Fibroblast of villous mesenchyme (primary cell): ENCODE measurements at regions not wholly inside any gene's neighbourhood (a gene's known extent, or its start where the extent isn't known, plus 50 kb on each side); places are given as distances from the start of the nearest gene placed in this dataset.

Source experiments
- DNase-seq: peaks from one replicate; pipeline ENCODE4 v3.0.0-alpha.2; 2010; ENCODE audit warnings: low read depth
- H3K4me3 ChIP-seq: 2 replicates; pipeline ENCODE4 v1.5.1; 2011; ENCODE audit warnings: low read depth, mild to moderate bottlenecking, low read length
- TF ChIP-seq, protein P1 (sequence below): IDR thresholded peaks from 2 replicates; pipeline ENCODE4 v1.5.1; 2012; ENCODE audit warnings: low read depth, mild to moderate bottlenecking, low read length; ENCODE audit not compliant: insufficient read depth

DNA sequence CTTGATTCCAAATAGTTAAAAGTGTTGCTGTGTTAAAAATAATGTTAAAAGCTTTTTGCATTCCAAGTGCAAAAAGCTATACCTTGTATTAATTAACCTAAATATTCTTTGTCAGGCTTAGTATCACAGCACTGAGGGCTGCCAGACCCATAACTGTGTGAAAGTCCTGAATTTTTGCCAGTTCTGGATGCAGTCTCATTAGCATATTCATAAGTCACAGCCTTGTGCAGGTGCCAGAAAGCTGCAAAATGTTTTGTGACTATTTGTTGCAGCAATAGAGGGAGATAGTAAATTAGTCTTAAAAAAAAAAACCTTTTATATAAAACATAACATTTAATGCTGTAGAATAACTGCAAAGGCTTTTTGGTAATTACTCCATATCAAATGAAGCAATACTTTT, 56.6 kb downstream of the SLITRK1 start:
- DNase-seq, result no peak
- TF ChIP-seq, protein P1, sequence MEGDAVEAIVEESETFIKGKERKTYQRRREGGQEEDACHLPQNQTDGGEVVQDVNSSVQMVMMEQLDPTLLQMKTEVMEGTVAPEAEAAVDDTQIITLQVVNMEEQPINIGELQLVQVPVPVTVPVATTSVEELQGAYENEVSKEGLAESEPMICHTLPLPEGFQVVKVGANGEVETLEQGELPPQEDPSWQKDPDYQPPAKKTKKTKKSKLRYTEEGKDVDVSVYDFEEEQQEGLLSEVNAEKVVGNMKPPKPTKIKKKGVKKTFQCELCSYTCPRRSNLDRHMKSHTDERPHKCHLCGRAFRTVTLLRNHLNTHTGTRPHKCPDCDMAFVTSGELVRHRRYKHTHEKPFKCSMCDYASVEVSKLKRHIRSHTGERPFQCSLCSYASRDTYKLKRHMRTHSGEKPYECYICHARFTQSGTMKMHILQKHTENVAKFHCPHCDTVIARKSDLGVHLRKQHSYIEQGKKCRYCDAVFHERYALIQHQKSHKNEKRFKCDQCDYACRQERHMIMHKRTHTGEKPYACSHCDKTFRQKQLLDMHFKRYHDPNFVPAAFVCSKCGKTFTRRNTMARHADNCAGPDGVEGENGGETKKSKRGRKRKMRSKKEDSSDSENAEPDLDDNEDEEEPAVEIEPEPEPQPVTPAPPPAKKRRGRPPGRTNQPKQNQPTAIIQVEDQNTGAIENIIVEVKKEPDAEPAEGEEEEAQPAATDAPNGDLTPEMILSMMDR, result no peak
- no peak overlapping the region for H3K4me3 ChIP-seq

DNA sequence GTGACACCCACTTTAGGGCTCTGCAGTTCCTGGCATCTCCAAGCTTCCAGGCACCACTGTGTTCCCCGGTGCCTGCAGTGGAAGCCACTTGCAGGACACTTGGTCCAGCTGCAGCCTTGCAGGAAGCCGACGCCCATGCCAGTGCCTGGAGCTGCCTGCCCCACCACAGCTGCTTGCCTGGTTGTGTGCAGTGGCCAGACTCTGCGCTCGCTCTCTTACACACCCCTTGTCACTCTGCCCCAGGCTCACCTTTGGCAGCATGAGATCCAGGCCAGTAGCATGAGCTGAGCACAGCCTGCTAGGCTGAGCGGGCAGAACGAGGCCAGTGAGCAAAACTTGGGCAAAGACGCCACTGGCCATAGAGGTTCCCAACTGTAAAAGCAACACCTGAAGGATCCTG, 57.7 kb downstream of the SLITRK1 start:
- DNase-seq, result no peak
- TF ChIP-seq, protein P1, result no peak
- H3K4me3 ChIP-seq, result no peak overlapping the region

DNA sequence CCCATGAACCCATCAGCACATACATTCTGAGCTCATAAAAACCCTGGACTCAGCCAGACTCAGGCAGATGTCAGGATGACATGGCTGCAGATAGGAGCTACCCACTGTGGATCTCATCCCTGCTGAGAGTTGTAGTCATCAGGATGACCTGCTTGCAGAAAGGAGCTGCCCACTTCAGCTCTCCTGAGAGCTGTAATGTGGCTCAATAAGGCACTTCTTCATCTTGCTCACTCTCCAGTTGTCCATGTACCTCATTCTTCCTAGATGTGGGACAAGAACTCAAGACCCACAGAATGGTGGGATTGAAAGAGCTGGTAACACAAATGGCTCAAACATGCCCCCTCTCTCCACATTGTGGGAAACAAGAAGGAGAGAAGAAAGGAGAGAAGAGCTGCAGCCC, 58.2 kb downstream of the SLITRK1 start:
- H3K4me3 ChIP-seq, result no peak overlapping the region
- DNase-seq, result no peak
- TF ChIP-seq, protein P1, result no peak

DNA sequence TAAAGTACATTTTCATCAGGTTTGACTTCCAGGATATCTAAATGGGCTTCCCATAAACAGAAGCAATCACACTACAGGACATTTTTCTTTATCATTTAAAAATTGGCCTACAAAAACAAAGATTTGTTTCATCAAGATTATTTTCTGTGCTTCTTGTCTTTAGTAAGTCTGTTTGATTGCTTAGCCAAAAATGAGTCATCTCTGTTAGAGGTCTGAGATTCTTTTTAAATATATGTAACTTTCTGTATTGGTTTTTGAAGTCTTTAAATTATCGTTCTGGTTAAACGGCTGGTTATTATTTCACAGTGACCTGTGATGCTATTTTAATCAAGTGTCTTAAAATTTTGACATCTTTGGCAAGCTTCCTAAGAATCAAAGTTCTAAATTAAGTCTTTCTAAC, 62.7 kb downstream of the SLITRK1 start:
- no peak overlapping the region for H3K4me3 ChIP-seq
- TF ChIP-seq, protein P1, result no peak
- no peak for DNase-seq

DNA sequence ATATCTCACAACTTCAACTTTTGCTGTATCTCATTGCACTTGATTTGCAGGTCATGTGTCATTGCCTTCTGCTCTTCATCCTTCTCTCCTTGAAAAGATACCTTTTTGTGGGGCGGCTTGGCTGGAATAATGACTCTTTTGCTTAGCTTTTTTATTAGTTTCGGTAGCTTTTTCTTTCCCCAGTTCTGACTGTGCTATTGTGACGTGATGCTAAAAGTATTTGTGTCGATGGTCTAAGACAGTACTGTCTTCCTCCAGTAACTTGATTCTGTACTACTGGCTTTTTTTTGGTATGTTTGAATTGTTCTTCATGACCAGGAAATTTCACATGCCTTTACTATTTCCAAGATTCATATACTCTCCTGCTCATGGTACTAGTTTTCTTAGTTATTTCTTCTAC, 63.1 kb downstream of the SLITRK1 start:
- DNase-seq, result no peak
- TF ChIP-seq, protein P1, result no peak
- H3K4me3 ChIP-seq, result no peak overlapping the region

DNA sequence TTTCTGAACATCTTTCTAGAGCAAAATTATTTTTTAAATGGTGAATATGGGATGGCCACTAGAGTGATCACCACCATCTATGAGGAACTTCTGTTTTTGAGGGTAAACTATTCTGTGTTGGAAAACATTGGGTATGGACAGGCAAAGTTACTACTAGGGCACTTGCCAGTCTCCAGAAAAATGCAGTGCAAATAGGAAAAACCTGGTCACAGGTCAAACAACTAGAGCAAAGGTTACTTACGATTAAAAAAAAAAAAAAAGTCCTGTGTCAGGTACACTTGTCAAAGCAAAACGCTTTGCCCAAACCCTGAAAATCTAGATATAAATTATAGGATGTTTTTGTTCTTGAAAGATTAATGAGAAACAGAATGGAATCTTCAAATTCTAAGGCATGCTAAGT, 66.2 kb downstream of the SLITRK1 start:
- DNase-seq, result no peak
- TF ChIP-seq, protein P1, result no peak
- H3K4me3 ChIP-seq, result no peak overlapping the region

DNA sequence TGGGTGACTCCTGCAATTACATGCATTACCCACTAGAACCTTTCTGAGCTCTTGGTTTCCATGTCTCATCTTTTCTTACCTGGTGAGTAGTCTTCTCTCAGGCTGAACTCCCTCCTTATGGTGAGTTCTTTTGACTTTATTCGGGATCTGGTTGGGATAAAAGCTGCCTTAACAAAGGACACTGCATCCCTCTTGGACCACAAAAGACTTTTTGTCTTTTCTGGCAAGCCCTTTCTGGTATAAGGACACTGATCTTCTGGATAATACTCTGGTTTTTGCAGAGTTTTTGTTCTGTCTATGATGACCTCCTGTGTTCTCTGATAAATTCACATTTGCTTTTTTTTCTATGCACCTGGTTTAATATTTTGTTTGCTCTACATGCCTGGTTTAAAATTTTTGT, 66.7 kb downstream of the SLITRK1 start:
- DNase-seq, result no peak
- H3K4me3 ChIP-seq, result no peak overlapping the region
- TF ChIP-seq, protein P1, result no peak
